HEK293 (cell line): ENCODE measurements at regions not wholly inside any gene's neighbourhood (a gene's known extent, or its start where the extent isn't known, plus 50 kb on each side); places are given as distances from the start of the nearest gene placed in this dataset.
A peak's percentile ranks its signal among the peaks of the same experiment; 100 is the strongest.

ENCODE experiments used
- CTCF ChIA-PET: fragments of 350-600 bp; formaldehyde crosslinking; extraction: SDS; loops from one replicate; lab custom pipeline; 2021; ENCODE audit warnings: antibody characterized with exemption; lab: Yijun Ruan, JAX
- POLR2A ChIA-PET: fragments of 300-600 bp; formaldehyde crosslinking; extraction: SDS; loops from one replicate; lab custom pipeline; 2020; ENCODE audit warnings: antibody characterized with exemption, inconsistent platforms; lab: Yijun Ruan, JAX
- H3K27ac ChIP-seq: fragments of 200-500 bp; sonication (Bioruptor generic); 2 replicates; pipeline ENCODE4 v1.5.1; 2014; ENCODE audit warnings: low read depth, low read length, control low read depth, inconsistent platforms; ENCODE audit errors: extremely low read depth
- H3K36me3 ChIP-seq, 2 experiments: fragments of 200-500 bp in 1 of 2; sonication (Bioruptor generic) in 1 of 2; 1 replicate in 1 of 2; 2 replicates in 1 of 2; pipeline ENCODE4 v1.5.1; 2014 to 2017; ENCODE audit warnings: inconsistent platforms in 2 of 2, low read length in 2 of 2; ENCODE audit not compliant: control insufficient read depth in 2 of 2, insufficient read depth in 1 of 2
- H3K4me1 ChIP-seq: fragments of 200-500 bp; sonication (Bioruptor generic); 2 replicates; pipeline ENCODE4 v1.5.1; 2014; ENCODE audit warnings: mild to moderate bottlenecking, low read length, inconsistent platforms; ENCODE audit not compliant: control insufficient read depth, insufficient read depth
- H3K4me3 ChIP-seq: 2 replicates; pipeline ENCODE4 v1.5.1; 2011; ENCODE audit warnings: low read depth, mild to moderate bottlenecking, control low read depth, low read length, moderate library complexity
- H3K9me3 ChIP-seq: fragments of 200-500 bp; sonication (Bioruptor generic); 2 replicates; pipeline ENCODE4 v1.5.1; 2014; ENCODE audit warnings: low read depth, low read length, inconsistent platforms; ENCODE audit not compliant: control insufficient read depth, insufficient read depth
- ATF2 ChIP-seq: fragments of 450-650 bp; formaldehyde crosslinking; IDR thresholded peaks from 2 replicates; pipeline ENCODE4 v1.5.1; 2016; ENCODE audit warnings: missing biosample characterization, missing genetic modification characterization, low read depth
- FEZF1 ChIP-seq: fragments of 450-650 bp; formaldehyde crosslinking; IDR thresholded peaks from 2 replicates; pipeline ENCODE4 v1.5.1; 2016; ENCODE audit warnings: missing biosample characterization, missing genetic modification characterization
- HIC1 ChIP-seq: fragments of 450-650 bp; formaldehyde crosslinking; IDR thresholded peaks from 2 replicates; pipeline ENCODE4 v1.5.1; 2016; ENCODE audit warnings: missing biosample characterization, missing genetic modification characterization
- OSR2 ChIP-seq: fragments of 450-650 bp; formaldehyde crosslinking; IDR thresholded peaks from 2 replicates; pipeline ENCODE4 v1.5.1; 2016; ENCODE audit warnings: missing biosample characterization, missing genetic modification characterization
- PRDM6 ChIP-seq: fragments of 450-650 bp; formaldehyde crosslinking; IDR thresholded peaks from 2 replicates; pipeline ENCODE4 v1.5.1; 2017; ENCODE audit warnings: missing biosample characterization, missing genetic modification characterization
- SCRT1 ChIP-seq: fragments of 450-650 bp; formaldehyde crosslinking; IDR thresholded peaks from 2 replicates; pipeline ENCODE4 v1.5.1; 2016; ENCODE audit warnings: missing biosample characterization, missing genetic modification characterization, borderline replicate concordance
- WT1 ChIP-seq: fragments of 450-650 bp; formaldehyde crosslinking; IDR thresholded peaks from 2 replicates; pipeline ENCODE4 v1.5.1; 2016; ENCODE audit warnings: missing biosample characterization, missing genetic modification characterization
- ZBTB6 ChIP-seq: fragments of 450-650 bp; formaldehyde crosslinking; IDR thresholded peaks from 2 replicates; pipeline ENCODE4 v1.5.1; 2017; ENCODE audit warnings: missing biosample characterization, missing genetic modification characterization
- ZNF114 ChIP-seq: fragments of 450-650 bp; formaldehyde crosslinking; IDR thresholded peaks from 2 replicates; pipeline ENCODE4 v1.5.0; 2017; ENCODE audit warnings: missing biosample characterization, missing genetic modification characterization
- ZNF146 ChIP-seq: fragments of 450-650 bp; formaldehyde crosslinking; IDR thresholded peaks from 2 replicates; pipeline ENCODE4 v1.5.1; 2016; ENCODE audit warnings: missing biosample characterization, missing genetic modification characterization
- ZNF157 ChIP-seq: fragments of 450-650 bp; formaldehyde crosslinking; IDR thresholded peaks from 2 replicates; pipeline ENCODE4 v1.5.1; 2016; ENCODE audit warnings: missing biosample characterization, missing genetic modification characterization
- ZNF18 ChIP-seq: fragments of 450-650 bp; formaldehyde crosslinking; IDR thresholded peaks from 2 replicates; pipeline ENCODE4 v1.5.1; 2016; ENCODE audit warnings: missing biosample characterization, missing genetic modification characterization
- ZNF202 ChIP-seq: fragments of 450-650 bp; formaldehyde crosslinking; IDR thresholded peaks from 2 replicates; pipeline ENCODE4 v1.5.1; 2016; ENCODE audit warnings: missing biosample characterization, missing genetic modification characterization, borderline replicate concordance
- ZNF26 ChIP-seq: fragments of 450-650 bp; formaldehyde crosslinking; IDR thresholded peaks from 2 replicates; pipeline ENCODE4 v1.5.1; 2016; ENCODE audit warnings: missing biosample characterization, missing genetic modification characterization
- ZNF354C ChIP-seq: fragments of 450-650 bp; formaldehyde crosslinking; IDR thresholded peaks from 2 replicates; pipeline ENCODE4 v1.5.1; 2016; ENCODE audit warnings: missing biosample characterization, missing genetic modification characterization, low read depth, borderline replicate concordance
- ZNF639 ChIP-seq: fragments of 450-650 bp; formaldehyde crosslinking; IDR thresholded peaks from 2 replicates; pipeline ENCODE4 v1.5.1; 2016; ENCODE audit warnings: missing biosample characterization, missing genetic modification characterization
- ZNF645 ChIP-seq: fragments of 450-650 bp; formaldehyde crosslinking; IDR thresholded peaks from 2 replicates; pipeline ENCODE4; 2016; ENCODE audit warnings: missing biosample characterization, missing genetic modification characterization
- ZNF843 ChIP-seq: fragments of 450-650 bp; formaldehyde crosslinking; IDR thresholded peaks from 2 replicates; pipeline ENCODE4 v1.5.1; 2016; ENCODE audit warnings: missing biosample characterization, missing genetic modification characterization

- POLR2A ChIA-PET = no interaction called here
- Histone ChIP-seq H3K27ac (no peak overlapping the region), H3K4me3 (no peak overlapping the region), H3K4me1 (peaks cover 17% of the 10 kb centered on the region), H3K9me3 (no peaks in the 10 kb centered on the region), H3K36me3 (no peaks in the 10 kb centered on the region)
- TF ChIP-seq ZNF639 (tag by site-specific recombination) (no peak), SCRT1 (tag by site-specific recombination) (no peak), ZBTB6 (no peak), ATF2 (tag by site-specific recombination) (no peak), FEZF1 (tag by site-specific recombination) (no peak), ZNF843 (0 out of 2 replicates have a peak, but pooled peaks have one; percentile 11), OSR2 (tag by site-specific recombination) (peak; percentile 32; the same call in 1 of the 2 replicates), ZNF146 (tag by site-specific recombination) (no peak), PRDM6 (tag by site-specific recombination) (0 out of 2 replicates have a peak, but pooled peaks have one; percentile 6), ZNF157 (tag by site-specific recombination) (no peak), ZNF114 (no peak), WT1 (tag by site-specific recombination) (peak; percentile 55; the same call in 1 of the 2 replicates), ZNF645 (tag by site-specific recombination) (no peak), ZNF202 (no peak), ZNF26 (no peak), ZNF354C (tag by site-specific recombination) (no peak), HIC1 (tag by site-specific recombination) (no peak), ZNF18 (tag by site-specific recombination) (no peak)
- CTCF ChIA-PET = interaction anchor here (0.7 kb wide), 1 partner anchor 198 kb away, joined by 3 read pairs; no protein-coding TSS in a partner anchor
Measured at GRCh38 chr7:85522070-85522469, 335.2 kb upstream of the SEMA3D start.
